OCI-LY7 (cell line): ENCODE measurements at regions not wholly inside any gene's neighbourhood (a gene's known extent, or its start where the extent isn't known, plus 50 kb on each side); places are given as distances from the start of the nearest gene placed in this dataset.

Experiments
- EZH2phosphoT487 ChIP-seq: fragments of 200-600 bp; sonication (generic); IDR thresholded peaks from 2 replicates; pipeline ENCODE4 v1.6.1; 2018; ENCODE audit warnings: low read depth, borderline replicate concordance, mild to moderate bottlenecking, mixed run types, antibody characterized with exemption, low read length, moderate library complexity, mixed read lengths
- TF ChIP-seq, protein P1 (sequence below): fragments of 200-600 bp; sonication (generic); conservative IDR thresholded peaks from 2 replicates; pipeline ENCODE4 v1.5.1; 2014; ENCODE audit warnings: mild to moderate bottlenecking, antibody characterized with exemption, low read length, moderate library complexity, mixed read lengths

DNA sequence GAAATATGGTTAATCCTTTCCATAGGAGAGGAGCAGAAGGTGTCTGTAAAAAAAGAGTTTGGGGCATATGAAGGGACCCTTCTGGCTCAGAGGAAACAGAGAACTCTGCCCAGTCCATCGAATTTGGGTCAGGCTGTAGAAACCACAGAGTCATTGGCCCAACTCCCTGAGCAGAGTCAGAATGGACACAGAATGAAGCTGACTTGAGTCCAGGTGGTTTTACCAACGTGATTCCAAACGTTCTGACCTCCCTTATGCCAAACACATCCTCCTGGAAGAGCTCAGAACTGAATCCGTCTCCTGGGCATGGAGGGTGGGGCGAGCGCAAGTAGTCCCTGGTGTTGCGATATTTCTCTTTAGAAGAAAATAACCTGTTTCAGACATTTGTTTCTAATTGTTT is 138.8 kb downstream of the DAD1 start:
- TF ChIP-seq, protein P1, sequence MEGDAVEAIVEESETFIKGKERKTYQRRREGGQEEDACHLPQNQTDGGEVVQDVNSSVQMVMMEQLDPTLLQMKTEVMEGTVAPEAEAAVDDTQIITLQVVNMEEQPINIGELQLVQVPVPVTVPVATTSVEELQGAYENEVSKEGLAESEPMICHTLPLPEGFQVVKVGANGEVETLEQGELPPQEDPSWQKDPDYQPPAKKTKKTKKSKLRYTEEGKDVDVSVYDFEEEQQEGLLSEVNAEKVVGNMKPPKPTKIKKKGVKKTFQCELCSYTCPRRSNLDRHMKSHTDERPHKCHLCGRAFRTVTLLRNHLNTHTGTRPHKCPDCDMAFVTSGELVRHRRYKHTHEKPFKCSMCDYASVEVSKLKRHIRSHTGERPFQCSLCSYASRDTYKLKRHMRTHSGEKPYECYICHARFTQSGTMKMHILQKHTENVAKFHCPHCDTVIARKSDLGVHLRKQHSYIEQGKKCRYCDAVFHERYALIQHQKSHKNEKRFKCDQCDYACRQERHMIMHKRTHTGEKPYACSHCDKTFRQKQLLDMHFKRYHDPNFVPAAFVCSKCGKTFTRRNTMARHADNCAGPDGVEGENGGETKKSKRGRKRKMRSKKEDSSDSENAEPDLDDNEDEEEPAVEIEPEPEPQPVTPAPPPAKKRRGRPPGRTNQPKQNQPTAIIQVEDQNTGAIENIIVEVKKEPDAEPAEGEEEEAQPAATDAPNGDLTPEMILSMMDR = no peak
- TF ChIP-seq EZH2phosphoT487 = no peak
